ENCODE measurements at regions not wholly inside any gene's neighbourhood (a gene's known extent, or its start where the extent isn't known, plus 50 kb on each side); places are given as distances from the start of the nearest gene placed in this dataset.
"Not testable (repeated sequence)": the region's sequence is repeated elsewhere in the genome, so short reads cannot be mapped to it uniquely, and the experiment has no call there.

- DNase-seq = no peak
- H3K4me3 ChIP-seq = no peak overlapping the region
- no peaks in the 10 kb centered on the region for H3K4me1 ChIP-seq
- no peaks in the 10 kb centered on the region for H3K36me3 ChIP-seq (ENCODE audit: low read depth, missing control alignments)
- 31 to 33% methylated on average over 2 of the region's 2 CpGs for WGBS, 2 donors
- H3K27ac ChIP-seq = no peak overlapping the region
- H3K9me3 ChIP-seq = no peaks in the 10 kb centered on the region
- no peaks in the 10 kb centered on the region for H3K27me3 ChIP-seq
- no peak for TF ChIP-seq CTCF (IDR thresholded peaks at IDR 0.05)
- TF ChIP-seq POLR2A (IDR thresholded peaks at IDR 0.05) = no peak
- intact Hi-C loops (cut with DNase I; ENCODE audit: low total_unique reads) = no loop called here
Measured at GRCh38 chr3:86413645-86414044, 577.3 kb downstream of the VGLL3 start.

GRCh38 chr3:86410587-86410986 is 580.4 kb downstream of the VGLL3 start:
- intact Hi-C loops (cut with DNase I; ENCODE audit: low total_unique reads) = no loop called here
- no peaks in the 10 kb centered on the region for H3K27me3 ChIP-seq
- TF ChIP-seq POLR2A (IDR thresholded peaks at IDR 0.05) (no peak), CTCF (IDR thresholded peaks at IDR 0.05) (no peak)
- no peaks in the 10 kb centered on the region for H3K36me3 ChIP-seq (ENCODE audit: low read depth, missing control alignments)
- no peak overlapping the region for H3K4me3 ChIP-seq
- H3K4me1 ChIP-seq = no peaks in the 10 kb centered on the region
- H3K9me3 ChIP-seq = no peaks in the 10 kb centered on the region
- 70 to 77% methylated on average over 2 of the region's 2 CpGs for WGBS, 2 donors
- H3K27ac ChIP-seq = no peak overlapping the region
- DNase-seq = no peak

GRCh38 chr3:86389759-86390158 is 601.2 kb downstream of the VGLL3 start:
- H3K9me3 ChIP-seq; intact Hi-C loops (cut with DNase I; ENCODE audit: low total_unique reads); H3K4me3 ChIP-seq; H3K4me1 ChIP-seq; H3K36me3 ChIP-seq (ENCODE audit: low read depth, missing control alignments); H3K27me3 ChIP-seq: not testable (repeated sequence)
- 42 to 49% methylated on average over 5 of the region's 5 CpGs for WGBS, 2 donors
- peak; percentile 16 for DNase-seq
- H3K27ac ChIP-seq = peak overlapping the region in 1 of 2 donors; percentile 37

- Histone ChIP-seq H3K4me3 (no peak overlapping the region), H3K27ac (no peak overlapping the region), H3K27me3 (no peaks in the 10 kb centered on the region), H3K4me1 (peaks cover 6% of the 10 kb centered on the region), H3K9me3 (no peaks in the 10 kb centered on the region), H3K36me3 (ENCODE audit: low read depth, missing control alignments) (no peaks in the 10 kb centered on the region)
- intact Hi-C loops (cut with DNase I; ENCODE audit: low total_unique reads) = no loop called here
- 53 to 55% methylated on average over 4 of the region's 4 CpGs for WGBS, 2 donors
- TF ChIP-seq POLR2A (IDR thresholded peaks at IDR 0.05) (no peak), CTCF (IDR thresholded peaks at IDR 0.05) (no peak)
- DNase-seq = no peak
Measured at GRCh38 chr3:86388820-86389219, 602.1 kb downstream of the VGLL3 start.

- no peaks in the 10 kb centered on the region for H3K9me3 ChIP-seq
- H3K4me3 ChIP-seq = no peak overlapping the region
- no peaks in the 10 kb centered on the region for H3K27me3 ChIP-seq
- intact Hi-C loops (cut with DNase I; ENCODE audit: low total_unique reads) = no loop called here
- WGBS, 2 donors = 85 to 94% methylated on average over 3 of the region's 3 CpGs
- no peaks in the 10 kb centered on the region for H3K36me3 ChIP-seq (ENCODE audit: low read depth, missing control alignments)
- H3K27ac ChIP-seq = no peak overlapping the region
- TF ChIP-seq CTCF (IDR thresholded peaks at IDR 0.05) (no peak), POLR2A (IDR thresholded peaks at IDR 0.05) (no peak)
- no peak for DNase-seq
- peaks cover 16% of the 10 kb centered on the region for H3K4me1 ChIP-seq
Measured at GRCh38 chr3:86382556-86382955, 608.4 kb downstream of the VGLL3 start.

Data from testis (tissue), 2 donors.